MV-4-11 (cell line): ENCODE measurements at regions not wholly inside any gene's neighbourhood (a gene's known extent, or its start where the extent isn't known, plus 50 kb on each side); places are given as distances from the start of the nearest gene placed in this dataset.

Source experiments
- DNase-seq: peaks from one replicate; lab custom pipeline; 2025; lab: John Stamatoyannopoulos, UW

DNA sequence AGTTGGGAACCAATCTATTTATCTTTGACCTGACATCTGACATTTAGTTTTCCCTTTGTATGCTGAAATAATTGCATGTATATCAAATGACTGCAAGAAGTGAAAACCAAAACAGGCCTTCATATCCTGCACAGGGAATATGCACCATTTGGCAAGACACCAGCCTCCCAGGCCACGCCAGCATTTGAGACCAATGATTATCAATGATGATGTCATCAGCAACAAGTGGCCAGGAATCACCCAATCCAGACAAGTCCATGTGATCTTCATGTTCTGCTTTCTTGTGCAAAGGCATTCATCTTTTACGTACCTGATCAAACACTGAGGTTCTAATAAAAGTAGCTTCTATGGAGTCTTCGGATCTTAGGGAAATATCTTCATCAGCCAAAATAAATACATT lies 107.4 kb upstream of the TENT5A start:
- DNase-seq: peak; percentile 47

DNA sequence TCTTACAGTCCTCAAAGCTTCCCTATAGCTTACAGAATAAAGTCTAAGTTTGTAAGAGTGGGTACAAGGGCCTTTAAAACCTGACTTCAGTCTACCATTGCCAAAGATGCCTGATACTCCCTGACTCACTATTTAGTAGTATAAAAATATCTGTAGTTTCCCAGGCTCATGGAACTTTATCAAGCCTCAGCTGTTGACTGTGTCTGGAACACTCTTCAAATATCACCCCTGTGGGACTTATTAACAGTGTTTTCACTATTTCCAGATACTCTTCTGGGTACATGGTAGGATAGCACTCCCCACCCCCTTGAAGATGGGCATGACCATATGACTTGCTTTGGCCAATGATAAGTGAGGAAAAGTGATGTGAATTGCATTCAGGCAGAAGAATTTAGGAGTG lies 105.3 kb upstream of the TENT5A start:
- DNase-seq: no peak

DNA sequence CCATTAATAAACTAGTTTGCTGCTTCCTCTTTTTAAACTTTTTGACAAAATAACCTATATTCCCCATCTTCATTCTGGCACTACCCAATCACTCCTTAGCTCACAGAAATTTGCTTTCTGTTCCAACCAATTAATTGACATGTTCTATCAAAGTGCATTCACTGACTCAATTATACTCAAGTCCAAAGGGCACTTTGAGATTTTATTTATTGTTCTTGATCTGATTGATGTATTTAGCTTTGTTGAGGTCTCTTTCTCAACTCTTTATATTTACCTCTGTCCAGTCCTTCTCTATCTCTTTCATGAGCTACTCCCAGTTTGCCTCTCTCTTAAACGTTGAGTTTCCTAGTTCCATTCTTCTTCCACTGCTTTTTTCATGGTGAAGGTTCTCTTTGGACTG lies 104.4 kb upstream of the TENT5A start:
- no peak for DNase-seq

DNA sequence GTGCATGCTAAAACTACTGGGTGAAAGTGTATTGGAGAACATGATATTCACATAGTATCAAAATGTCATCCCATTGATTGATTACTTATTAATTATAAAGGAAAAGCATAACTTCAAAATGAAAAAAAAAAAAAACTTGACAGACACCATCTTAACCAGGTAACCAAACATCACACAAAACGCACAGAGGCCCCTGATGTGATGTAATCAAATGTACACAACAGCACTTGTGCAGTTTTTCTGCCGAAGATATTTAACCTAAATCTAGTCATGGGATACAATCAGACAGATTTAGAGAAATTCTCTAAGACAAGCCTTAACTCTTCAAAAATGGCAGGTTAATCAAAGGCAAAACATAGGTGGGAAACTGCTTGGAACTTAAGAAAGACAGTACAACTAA lies 102.0 kb upstream of the TENT5A start:
- DNase-seq: no peak

DNA sequence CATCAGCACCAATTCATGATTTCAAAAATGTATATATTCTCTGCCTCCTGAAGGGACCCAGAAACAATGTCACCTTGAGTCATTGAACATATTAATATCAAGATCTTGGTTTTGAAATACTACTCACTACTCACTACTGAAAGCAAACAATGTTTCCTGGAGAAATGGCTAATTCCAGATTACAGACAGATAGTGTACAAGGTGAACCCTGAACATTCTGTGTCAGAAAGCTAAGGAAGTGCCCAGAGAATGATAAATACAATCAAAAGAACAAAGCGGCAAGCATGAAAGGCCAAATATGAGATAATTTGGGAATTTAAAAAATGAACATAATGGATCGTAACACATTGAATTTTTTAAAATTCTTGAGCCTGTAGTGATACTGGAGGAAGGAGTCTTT lies 101.5 kb upstream of the TENT5A start:
- DNase-seq: no peak

DNA sequence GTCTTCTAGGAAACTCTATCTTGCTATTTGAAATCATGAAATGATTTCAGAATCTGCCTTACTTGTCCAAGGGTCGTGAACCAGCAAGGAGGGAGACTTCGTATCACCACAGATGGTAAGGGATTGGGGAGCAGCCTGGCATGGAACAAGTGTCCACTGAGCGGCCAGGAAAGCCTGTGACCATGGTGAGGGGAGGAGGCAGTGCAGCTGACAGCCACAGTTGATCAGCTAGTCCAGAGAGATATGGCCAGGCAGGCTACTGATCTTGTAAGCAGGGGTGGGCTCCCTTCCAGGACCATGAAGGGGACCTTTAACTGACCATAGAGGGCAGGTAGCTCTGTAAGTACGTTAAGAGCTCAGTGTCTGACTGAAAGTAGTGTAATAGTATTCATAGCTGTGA lies 96.8 kb upstream of the TENT5A start:
- DNase-seq: no peak

DNA sequence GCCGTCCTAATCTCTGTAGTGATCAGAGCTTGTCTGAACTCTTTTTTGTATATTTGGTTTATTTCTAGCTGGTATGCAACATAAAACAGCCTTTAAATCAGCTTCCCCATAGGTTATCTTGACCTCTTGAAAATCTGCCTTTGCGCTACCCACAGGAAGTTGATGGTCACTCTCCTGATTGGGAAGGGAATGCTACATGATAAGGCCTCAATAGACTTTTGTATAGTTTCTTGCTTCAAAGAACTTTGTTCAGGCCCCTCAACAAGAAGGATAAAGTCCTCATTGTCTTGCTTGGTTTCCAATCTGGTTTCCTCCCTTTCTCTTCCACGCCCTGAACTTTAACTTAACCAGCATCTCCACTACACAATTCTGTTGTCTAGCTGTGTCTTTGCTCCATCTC lies 95.4 kb upstream of the TENT5A start:
- no peak for DNase-seq

DNA sequence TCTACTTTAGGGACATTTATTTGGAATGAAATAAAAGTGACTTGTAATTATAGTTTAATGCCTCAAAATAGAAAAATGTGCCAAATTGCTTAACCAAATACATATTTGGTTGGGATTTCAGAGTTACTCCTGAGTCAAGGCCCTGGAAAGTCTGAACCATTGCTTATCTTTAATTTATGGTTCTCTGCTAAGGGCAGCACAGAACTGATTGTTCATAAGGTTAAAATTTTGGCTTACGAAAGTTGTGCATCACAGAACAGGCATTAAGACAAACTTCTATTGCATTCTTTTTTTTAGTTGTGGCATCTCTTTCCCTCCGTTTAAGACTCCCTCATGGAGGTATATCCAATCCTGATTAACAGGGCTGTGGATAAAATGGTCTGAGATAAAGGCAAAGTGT lies 92.2 kb upstream of the TENT5A start:
- no peak for DNase-seq

DNA sequence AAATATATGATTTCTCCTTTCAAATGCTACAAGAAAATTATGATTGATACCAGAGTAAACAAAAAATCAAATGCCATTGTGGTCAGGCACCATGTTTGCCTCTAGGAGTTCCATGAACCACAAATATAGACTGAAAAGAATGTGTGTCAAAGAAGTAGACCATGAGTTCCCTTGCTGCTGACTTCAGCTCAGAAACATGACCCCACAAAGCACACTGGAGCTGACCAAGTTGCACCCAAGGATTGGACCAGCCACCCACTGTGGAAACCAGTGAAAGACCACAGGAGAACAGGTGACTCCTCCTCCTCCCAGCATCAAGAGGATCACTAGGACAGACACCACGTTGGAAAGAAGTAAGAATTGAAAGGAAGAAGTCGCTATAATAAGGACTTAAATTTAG lies 90.8 kb upstream of the TENT5A start:
- DNase-seq: no peak

DNA sequence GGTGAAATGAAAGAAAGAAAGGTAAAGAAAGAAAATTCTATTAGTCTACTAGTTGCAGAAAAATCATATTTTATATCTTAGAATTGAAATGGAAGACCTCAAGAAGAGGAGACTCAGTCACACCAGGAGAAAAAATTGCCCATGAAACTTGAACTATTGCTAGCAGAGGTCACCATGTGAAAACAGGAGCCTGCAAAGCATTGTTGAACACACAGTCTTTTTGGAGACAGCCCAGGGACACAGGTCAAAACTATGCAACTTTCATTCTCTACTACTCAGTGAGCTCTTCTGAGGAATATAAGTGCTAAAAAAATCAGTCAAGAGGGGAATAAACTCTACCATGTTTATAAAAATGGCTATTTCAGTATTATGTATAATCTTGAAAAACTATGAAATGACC lies 89.8 kb upstream of the TENT5A start:
- no peak for DNase-seq

DNA sequence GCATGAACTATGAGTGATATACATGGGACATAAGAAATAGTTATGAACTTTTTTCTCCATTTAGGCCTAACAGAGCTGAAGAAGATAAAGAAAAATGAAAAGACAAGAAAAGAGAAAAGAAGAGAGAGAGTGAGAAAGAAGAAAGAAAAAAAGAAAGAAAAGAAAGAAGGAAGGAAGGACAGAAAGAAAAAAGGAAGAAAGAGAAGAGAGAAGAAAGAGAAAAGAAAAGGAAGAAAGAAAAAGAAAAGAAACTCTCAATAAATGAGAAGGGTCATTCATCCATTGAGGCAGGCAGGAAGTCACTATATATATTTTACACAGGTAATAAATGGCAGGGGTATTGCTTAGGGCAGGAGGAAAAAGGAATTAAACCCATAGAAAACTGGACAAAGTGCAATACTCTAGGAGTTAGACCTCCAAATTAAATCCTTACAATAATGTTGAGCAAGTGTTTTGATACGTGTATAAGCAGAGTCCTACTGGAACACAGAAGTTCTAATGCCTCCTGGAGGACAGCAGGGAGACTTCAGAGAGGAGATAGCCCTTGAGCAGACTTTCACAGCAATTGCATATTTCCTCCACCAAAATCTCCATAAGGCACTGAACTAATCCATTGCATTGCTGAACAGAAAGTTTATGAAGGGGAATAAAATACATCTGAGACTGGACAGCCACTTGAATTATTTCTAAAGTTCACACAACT lies 86.4 kb upstream of the TENT5A start:
- peak; percentile 27 for DNase-seq

DNA sequence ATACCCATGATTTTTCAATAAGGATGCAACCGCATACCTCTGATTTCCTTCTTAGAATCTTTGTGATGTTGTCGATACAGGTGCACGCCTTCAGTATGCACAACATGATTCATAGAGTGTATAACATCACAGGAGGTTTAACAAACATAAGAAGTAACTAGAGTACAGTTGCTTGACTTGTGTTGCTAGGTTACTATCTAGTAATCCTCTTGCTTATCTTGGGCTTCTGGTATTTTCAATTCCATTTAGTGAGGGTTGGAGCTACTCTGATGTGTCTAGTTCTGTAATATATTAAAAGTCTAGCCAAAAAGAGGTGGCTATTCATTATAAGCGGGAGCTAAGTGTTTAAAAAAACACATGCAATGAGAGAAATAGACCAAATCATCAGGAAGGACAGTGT lies 85.5 kb upstream of the TENT5A start:
- DNase-seq: no peak

DNA sequence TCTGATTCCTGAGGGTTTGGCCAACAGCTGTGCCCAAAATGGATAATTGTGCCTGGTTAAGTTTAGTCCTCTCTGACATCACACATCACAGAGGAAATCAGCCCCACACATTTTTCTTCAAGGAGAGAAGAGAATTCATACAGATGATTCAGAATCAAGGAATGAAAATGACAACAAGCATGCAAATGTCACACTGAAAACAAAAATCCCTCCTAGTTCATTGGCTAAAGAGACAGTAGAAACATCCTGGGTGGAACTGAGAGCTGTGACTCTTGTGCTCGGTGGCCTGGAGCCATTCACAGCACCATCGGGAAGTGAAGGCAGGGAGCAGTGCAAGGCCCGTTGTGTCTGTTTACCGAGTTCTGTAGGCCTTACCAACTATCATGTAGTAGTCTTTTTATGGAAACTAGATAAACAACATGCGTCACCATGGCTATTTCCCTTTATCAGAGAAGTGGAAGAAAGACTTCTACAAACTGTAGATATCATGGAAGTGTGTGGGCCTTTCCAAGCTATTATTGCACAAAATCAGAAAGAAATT lies 81.7 kb upstream of the TENT5A start:
- no peak for DNase-seq

DNA sequence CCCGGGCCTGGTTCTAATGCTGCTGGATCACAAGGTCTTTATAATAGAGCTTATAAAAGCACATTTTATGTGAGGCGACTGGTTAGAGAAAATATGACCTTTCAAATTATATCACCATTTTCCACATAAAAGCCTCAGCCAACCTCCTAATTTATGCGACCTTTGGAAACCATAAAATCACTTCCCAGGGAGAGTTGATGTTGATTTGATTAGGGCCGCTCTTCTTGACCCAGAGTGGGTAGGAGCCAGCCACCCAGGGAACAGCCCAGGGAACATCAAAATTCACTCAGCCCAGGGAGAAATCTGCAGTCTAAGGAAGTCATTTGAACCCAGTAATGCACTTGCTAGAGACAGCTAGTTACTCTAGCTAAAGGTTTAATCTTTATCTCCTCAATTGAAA lies 79.8 kb upstream of the TENT5A start:
- no peak for DNase-seq

DNA sequence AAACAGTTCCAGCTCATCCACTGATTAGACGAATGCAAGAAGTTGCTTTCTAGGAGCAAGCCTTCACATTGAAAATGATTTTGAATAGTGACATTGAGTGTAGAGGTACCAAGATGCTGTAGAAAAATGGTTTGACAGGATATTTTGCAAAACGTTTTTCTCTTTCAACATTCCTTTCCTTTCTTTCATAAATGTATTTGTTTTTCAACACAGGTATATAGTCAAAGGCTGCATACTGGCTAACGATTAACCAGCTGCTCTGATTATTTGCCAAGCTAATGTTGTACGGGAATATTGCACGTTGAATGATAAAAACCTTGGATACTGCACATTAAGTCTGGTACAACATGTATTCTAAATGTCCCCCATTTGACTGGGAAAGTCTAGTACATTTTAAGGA lies 78.8 kb upstream of the TENT5A start:
- DNase-seq: no peak

DNA sequence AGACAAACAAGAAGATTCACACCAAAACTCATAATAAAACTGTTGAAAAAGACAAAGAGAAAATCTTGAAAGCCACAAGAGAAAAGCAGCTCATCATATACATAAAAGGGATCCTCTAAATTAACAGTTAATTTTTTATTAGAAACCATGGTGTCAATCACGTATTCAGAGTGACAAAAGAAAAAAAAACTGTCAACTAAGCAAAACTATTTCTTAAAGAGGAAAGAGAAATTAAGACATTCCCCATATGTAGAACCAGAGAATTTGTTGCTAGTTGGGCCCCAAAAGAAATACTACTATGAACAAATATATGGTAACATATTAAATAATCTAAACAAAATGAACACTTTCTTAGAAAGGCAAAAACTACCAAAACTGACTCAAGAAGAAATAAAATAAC lies 74.3 kb upstream of the TENT5A start:
- no peak for DNase-seq

DNA sequence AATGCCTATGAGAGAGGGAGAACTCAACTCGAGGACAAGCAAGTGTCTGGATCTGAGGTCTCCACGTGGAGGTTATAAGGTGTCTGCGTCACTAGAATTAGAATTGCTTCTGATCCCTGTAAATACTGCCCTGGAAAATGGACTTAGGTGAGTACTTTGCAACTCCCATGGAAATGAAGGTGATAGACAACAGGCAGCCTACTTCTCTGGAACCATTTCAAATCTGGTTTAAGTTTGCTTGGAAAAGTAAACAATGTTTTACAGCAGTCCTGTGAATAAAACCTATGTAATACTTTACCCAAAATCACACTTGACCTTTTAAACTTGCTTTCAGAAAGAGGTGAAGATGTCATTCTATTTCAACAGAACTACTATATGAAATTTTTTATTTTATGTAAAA lies 70.1 kb upstream of the TENT5A start:
- DNase-seq: no peak

DNA sequence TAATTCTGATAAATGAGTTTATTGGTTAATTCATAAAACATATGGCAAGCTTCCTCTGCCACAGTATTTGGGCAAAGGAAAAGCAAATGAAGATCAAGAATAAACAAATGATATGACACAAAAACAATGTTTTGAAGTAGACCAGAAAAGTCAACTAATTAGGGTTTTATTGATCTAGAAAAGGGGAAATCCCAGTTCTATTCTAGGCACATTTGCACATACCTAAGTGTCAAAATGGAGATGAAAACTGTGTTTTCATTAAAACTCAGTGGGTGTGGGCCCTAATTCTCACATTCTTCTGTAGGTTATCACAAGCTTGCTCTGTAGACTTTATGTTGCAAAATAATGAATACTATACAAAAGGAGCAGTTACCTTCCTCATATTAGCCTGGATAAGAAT lies 69.0 kb upstream of the TENT5A start:
- no peak for DNase-seq

DNA sequence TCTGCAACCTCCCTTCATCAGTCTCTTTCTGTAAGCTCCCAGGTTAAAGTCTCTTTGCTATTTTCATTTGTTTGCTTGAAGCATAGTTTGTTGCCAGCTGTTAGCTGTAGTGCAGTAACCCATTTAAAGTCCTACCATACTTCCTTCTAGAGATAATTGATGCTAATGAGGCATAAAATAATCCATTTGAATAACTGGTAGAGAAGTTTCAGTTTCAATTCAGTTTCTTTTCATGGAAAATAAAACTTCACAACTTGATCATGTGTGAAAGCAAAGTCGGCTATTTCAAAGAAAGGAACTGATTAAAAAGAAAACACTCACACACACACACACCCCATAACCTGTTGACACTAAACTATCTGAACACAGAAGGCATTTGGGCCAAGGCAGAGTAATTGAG lies 68.5 kb upstream of the TENT5A start:
- DNase-seq: peak; percentile 52

DNA sequence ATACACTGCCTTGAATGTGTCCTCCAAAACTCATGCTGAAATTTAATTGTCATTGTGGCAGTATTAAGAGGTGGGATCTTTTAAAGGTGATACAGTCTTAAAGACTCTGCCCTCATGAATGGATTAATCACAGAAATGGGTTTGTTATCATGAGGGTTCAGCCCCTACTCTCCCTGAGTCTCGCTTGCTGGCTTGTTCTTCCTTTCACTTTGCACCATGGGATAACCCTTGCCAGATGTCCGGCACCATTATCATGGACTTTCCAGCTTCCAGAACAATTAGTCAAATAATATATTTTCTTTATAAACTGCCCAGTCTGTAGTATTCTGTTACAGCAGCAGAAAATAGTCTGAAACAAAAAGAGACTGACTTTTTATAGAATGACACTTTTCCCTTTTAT lies 67.9 kb upstream of the TENT5A start:
- DNase-seq: no peak

DNA sequence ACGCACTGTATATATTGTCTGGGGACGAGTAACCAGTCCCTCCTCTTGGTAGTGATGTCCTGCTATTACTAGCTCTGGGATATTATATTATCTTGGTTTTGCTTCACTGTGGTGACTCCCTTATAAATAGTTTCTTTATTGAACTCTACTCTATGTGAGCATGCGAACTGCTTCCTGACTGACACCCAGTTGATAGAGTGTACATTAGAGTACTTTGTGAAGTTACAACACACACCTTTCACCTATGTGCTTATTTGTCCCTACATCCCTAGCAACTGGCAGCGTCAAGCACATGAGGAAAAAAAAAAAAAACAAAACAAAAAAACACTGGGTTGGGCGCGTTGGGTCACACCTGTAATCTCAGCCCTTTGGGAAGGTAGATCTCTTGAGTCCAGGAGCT lies 67.3 kb upstream of the TENT5A start:
- no peak for DNase-seq

DNA sequence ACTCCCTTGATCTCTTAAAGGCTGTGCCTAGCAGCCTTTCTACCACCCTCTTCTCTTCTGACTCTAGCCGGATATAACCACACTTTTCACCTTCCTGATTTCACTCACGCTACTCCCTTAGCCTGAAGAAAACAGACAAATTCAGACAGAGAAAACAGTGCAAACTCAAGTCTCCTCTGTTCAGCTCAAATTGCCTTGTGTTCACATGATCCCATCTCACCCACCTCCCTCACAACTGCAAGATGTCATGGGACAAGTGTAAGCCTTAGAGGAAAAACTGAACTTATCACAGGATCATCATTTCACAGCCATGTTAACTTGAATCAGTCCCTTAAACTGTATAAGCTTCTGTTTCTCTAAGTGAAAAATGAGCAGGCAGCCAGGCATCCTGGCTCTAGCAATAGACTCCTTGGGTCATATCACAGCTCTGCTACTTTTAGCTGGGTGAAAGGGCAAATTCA lies 66.5 kb upstream of the TENT5A start:
- peak; percentile 96 for DNase-seq

DNA sequence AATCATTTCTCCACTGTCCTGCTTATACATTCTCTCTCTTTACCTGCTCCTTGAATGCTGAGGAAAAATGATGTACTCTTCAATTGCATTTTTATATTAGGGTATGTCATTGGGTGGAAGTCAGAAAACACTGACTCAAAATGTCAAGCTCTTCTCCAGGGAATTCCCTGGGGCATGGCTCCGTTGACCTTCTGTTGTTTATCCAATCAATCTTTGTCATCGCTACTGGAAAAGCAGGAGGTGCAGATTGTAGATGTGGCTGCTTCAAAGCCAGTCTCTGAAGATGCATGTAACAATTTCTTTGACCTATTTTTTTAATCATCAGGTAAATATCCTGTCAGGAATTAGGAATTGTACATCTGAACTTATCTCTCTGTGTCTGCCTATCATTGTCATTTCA lies 63.9 kb upstream of the TENT5A start:
- DNase-seq: no peak

DNA sequence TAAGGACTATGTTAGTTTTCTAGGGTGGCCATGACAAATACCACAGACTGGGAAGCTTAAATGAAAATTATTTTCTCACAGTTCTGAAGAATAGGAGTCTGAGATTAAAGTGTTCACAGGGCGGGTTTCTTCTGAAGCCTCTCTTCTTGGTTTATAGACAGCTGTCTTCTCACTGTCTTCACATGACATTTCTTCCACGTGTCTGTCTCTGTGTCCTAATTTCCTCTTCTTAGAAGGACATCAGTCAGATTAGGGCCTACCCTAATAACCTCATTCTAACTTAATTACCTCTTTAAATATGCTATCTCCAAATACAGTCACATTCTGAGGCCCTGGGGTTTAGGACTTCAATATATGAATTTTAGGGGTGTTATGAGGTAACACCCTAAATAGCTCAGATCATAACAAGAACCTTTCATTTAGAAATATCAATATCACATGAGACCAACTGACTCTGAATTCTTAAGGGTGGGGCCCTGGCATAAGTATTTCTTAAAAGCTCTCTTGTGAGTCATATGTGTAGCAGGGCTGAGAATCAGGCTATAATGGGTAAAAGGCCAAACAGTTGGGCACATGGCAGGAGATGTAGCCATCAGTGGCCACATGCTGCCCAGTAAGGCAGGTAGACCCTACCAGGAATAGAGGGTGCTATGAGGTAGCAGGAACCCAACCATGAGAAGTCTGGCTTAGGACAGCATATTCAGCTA lies 62.0 kb upstream of the TENT5A start:
- DNase-seq: peak; percentile 36
